Activated CD8-positive, alpha-beta T cell treated with anti-CD3 and anti-CD28 coated beads, Interleukin-2, amount 10 ng/mL, durations not matched to agents 7 days and 5 days (primary cell): ENCODE measurements at regions not wholly inside any gene's neighbourhood (a gene's known extent, or its start where the extent isn't known, plus 50 kb on each side); places are given as distances from the start of the nearest gene placed in this dataset.

Experiments
- ATAC-seq: fragments of 150-1000 bp; cut with Tn5 transposase; one replicate; pipeline ENCODE4 v1.10.0; 2021; ENCODE audit warnings: moderate library complexity
- CTCF ChIA-PET: fragments of 350-600 bp; sonication (Branson Sonifier 250); formaldehyde crosslinking; loops from one replicate; lab custom pipeline; 2021; ENCODE audit warnings: antibody characterized with exemption; lab: Charles Lee
- POLR2A ChIA-PET: fragments of 350-600 bp; sonication (Branson Sonifier 250); formaldehyde crosslinking; loops from one replicate; lab custom pipeline; 2021; ENCODE audit warnings: antibody characterized with exemption; lab: Charles Lee
- DNase-seq: peaks from one replicate; pipeline ENCODE4 v3.0.0-alpha.2; 2020
- H3K27ac Mint-ChIP-seq: one replicate; pipeline ENCODE4 v1.8.0; 2021; ENCODE audit warnings: mild to moderate bottlenecking, mixed read lengths
- H3K27me3 Mint-ChIP-seq: one replicate; pipeline ENCODE4 v1.8.0; 2021; ENCODE audit warnings: low read depth, mixed read lengths
- H3K36me3 Mint-ChIP-seq: one replicate; pipeline ENCODE4 v1.8.0; 2021; ENCODE audit warnings: low read depth, mixed read lengths
- H3K4me1 Mint-ChIP-seq: one replicate; pipeline ENCODE4 v1.8.0; 2021; ENCODE audit warnings: low read depth, mixed read lengths
- H3K4me3 Mint-ChIP-seq: one replicate; pipeline ENCODE4 v1.8.0; 2021; ENCODE audit warnings: mild to moderate bottlenecking, mixed read lengths
- H3K9me3 Mint-ChIP-seq: one replicate; pipeline ENCODE4 v1.8.0; 2022; ENCODE audit warnings: mixed read lengths; ENCODE audit not compliant: insufficient read depth

GRCh38 chr16:77600555-77600954 lies 121.8 kb upstream of the NUDT7 start:
- Mint-ChIP-seq H3K4me3 (no peak overlapping the region), H3K36me3 (no peaks in the 10 kb centered on the region), H3K27me3 (peaks cover 4% of the 10 kb centered on the region), H3K9me3 (no peaks in the 10 kb centered on the region), H3K27ac (no peak overlapping the region), H3K4me1 (no peaks in the 10 kb centered on the region)
- no peak for ATAC-seq
- DNase-seq: no peak
- ChIA-PET CTCF (no interaction called here), POLR2A (no interaction called here)

GRCh38 chr16:77603656-77604055 lies 118.7 kb upstream of the NUDT7 start:
- ChIA-PET CTCF (no interaction called here), POLR2A (no interaction called here)
- Mint-ChIP-seq H3K4me3 (no peak overlapping the region), H3K27me3 (peaks cover 4% of the 10 kb centered on the region), H3K27ac (no peak overlapping the region), H3K9me3 (no peaks in the 10 kb centered on the region), H3K36me3 (no peaks in the 10 kb centered on the region), H3K4me1 (no peaks in the 10 kb centered on the region)
- ATAC-seq (no peak), DNase-seq (no peak)

GRCh38 chr16:77610496-77610895 lies 111.8 kb upstream of the NUDT7 start:
- DNase-seq (no peak), ATAC-seq (no peak)
- Mint-ChIP-seq H3K27me3 (no peaks in the 10 kb centered on the region), H3K4me3 (no peak overlapping the region), H3K27ac (no peak overlapping the region), H3K36me3 (no peaks in the 10 kb centered on the region), H3K4me1 (no peaks in the 10 kb centered on the region), H3K9me3 (no peaks in the 10 kb centered on the region)
- POLR2A ChIA-PET: no interaction called here
- CTCF ChIA-PET: no interaction called here

GRCh38 chr16:77611386-77611785 lies 110.9 kb upstream of the NUDT7 start:
- ChIA-PET POLR2A (no interaction called here), CTCF (no interaction called here)
- no peak overlapping the region for H3K4me3 Mint-ChIP-seq
- ATAC-seq (no peak), DNase-seq (no peak)
- H3K36me3 Mint-ChIP-seq: no peaks in the 10 kb centered on the region
- H3K9me3 Mint-ChIP-seq: no peaks in the 10 kb centered on the region
- no peaks in the 10 kb centered on the region for H3K4me1 Mint-ChIP-seq
- no peak overlapping the region for H3K27ac Mint-ChIP-seq
- H3K27me3 Mint-ChIP-seq: no peaks in the 10 kb centered on the region

- H3K27ac Mint-ChIP-seq: no peak overlapping the region
- no peak for ATAC-seq
- POLR2A ChIA-PET: no interaction called here
Measured at GRCh38 chr16:77612596-77612995, 109.7 kb upstream of the NUDT7 start.

GRCh38 chr16:77613095-77613494 lies 109.2 kb upstream of the NUDT7 start:
- no peak for ATAC-seq
- ChIA-PET CTCF (no interaction called here), POLR2A (no interaction called here)
- Mint-ChIP-seq H3K4me3 (no peak overlapping the region), H3K27me3 (no peaks in the 10 kb centered on the region), H3K4me1 (no peaks in the 10 kb centered on the region), H3K27ac (no peak overlapping the region), H3K9me3 (no peaks in the 10 kb centered on the region), H3K36me3 (no peaks in the 10 kb centered on the region)
- no peak for DNase-seq

More at GRCh38 chr16:77612596-77612995, 109.7 kb upstream of the NUDT7 start:
- H3K9me3 Mint-ChIP-seq: no peaks in the 10 kb centered on the region
- H3K36me3 Mint-ChIP-seq: no peaks in the 10 kb centered on the region
- no peaks in the 10 kb centered on the region for H3K4me1 Mint-ChIP-seq
- H3K27me3 Mint-ChIP-seq: no peaks in the 10 kb centered on the region
- no peak overlapping the region for H3K4me3 Mint-ChIP-seq
- no peak for DNase-seq
- CTCF ChIA-PET: no interaction called here

- no peak for DNase-seq
- no peaks in the 10 kb centered on the region for H3K4me1 Mint-ChIP-seq
- ATAC-seq: no peak
- H3K4me3 Mint-ChIP-seq: no peak overlapping the region
- H3K27me3 Mint-ChIP-seq: no peaks in the 10 kb centered on the region
- CTCF ChIA-PET: no interaction called here
- H3K9me3 Mint-ChIP-seq: no peaks in the 10 kb centered on the region
- no peak overlapping the region for H3K27ac Mint-ChIP-seq
- no peaks in the 10 kb centered on the region for H3K36me3 Mint-ChIP-seq
- POLR2A ChIA-PET: no interaction called here
Measured at GRCh38 chr16:77617553-77617952, 104.8 kb upstream of the NUDT7 start.

GRCh38 chr16:77617996-77618395 lies 104.3 kb upstream of the NUDT7 start:
- H3K27ac Mint-ChIP-seq: no peak overlapping the region
- ChIA-PET POLR2A (no interaction called here), CTCF (no interaction called here)
- no peaks in the 10 kb centered on the region for H3K27me3 Mint-ChIP-seq
- DNase-seq (no peak), ATAC-seq (no peak)
- no peak overlapping the region for H3K4me3 Mint-ChIP-seq
- H3K4me1 Mint-ChIP-seq: no peaks in the 10 kb centered on the region
- no peaks in the 10 kb centered on the region for H3K36me3 Mint-ChIP-seq
- no peaks in the 10 kb centered on the region for H3K9me3 Mint-ChIP-seq

- POLR2A ChIA-PET: no interaction called here
- Mint-ChIP-seq H3K27me3 (no peaks in the 10 kb centered on the region), H3K4me3 (no peak overlapping the region), H3K9me3 (no peaks in the 10 kb centered on the region), H3K27ac (no peak overlapping the region), H3K36me3 (no peaks in the 10 kb centered on the region), H3K4me1 (no peaks in the 10 kb centered on the region)
- DNase-seq (no peak), ATAC-seq (no peak)
- CTCF ChIA-PET: no interaction called here
Measured at GRCh38 chr16:77618951-77619350, 103.4 kb upstream of the NUDT7 start.

- no peak for ATAC-seq
- Mint-ChIP-seq H3K27me3 (no peaks in the 10 kb centered on the region), H3K36me3 (no peaks in the 10 kb centered on the region), H3K27ac (no peak overlapping the region), H3K9me3 (no peaks in the 10 kb centered on the region), H3K4me3 (no peak overlapping the region), H3K4me1 (no peaks in the 10 kb centered on the region)
- DNase-seq: no peak
- CTCF ChIA-PET: no interaction called here
- POLR2A ChIA-PET: no interaction called here
Measured at GRCh38 chr16:77624085-77624484, 98.2 kb upstream of the NUDT7 start.

- CTCF ChIA-PET: no interaction called here
- Mint-ChIP-seq H3K36me3 (no peaks in the 10 kb centered on the region), H3K4me1 (no peaks in the 10 kb centered on the region), H3K27me3 (no peaks in the 10 kb centered on the region), H3K4me3 (no peak overlapping the region), H3K9me3 (no peaks in the 10 kb centered on the region), H3K27ac (no peak overlapping the region)
- ATAC-seq (no peak), DNase-seq (no peak)
- POLR2A ChIA-PET: no interaction called here
Measured at GRCh38 chr16:77636615-77637014, 85.7 kb upstream of the NUDT7 start.

GRCh38 chr16:77637940-77638339 lies 84.4 kb upstream of the NUDT7 start:
- Mint-ChIP-seq H3K4me1 (no peaks in the 10 kb centered on the region), H3K27ac (no peak overlapping the region), H3K36me3 (no peaks in the 10 kb centered on the region), H3K9me3 (no peaks in the 10 kb centered on the region), H3K4me3 (no peak overlapping the region), H3K27me3 (no peaks in the 10 kb centered on the region)
- no peak for ATAC-seq
- ChIA-PET POLR2A (no interaction called here), CTCF (no interaction called here)
- DNase-seq: no peak

- no peak for ATAC-seq
- no peaks in the 10 kb centered on the region for H3K9me3 Mint-ChIP-seq
- no peaks in the 10 kb centered on the region for H3K27me3 Mint-ChIP-seq
- H3K27ac Mint-ChIP-seq: no peak overlapping the region
- H3K4me1 Mint-ChIP-seq: no peaks in the 10 kb centered on the region
- CTCF ChIA-PET: no interaction called here
- DNase-seq: no peak
- POLR2A ChIA-PET: no interaction called here
- H3K4me3 Mint-ChIP-seq: no peak overlapping the region
- no peaks in the 10 kb centered on the region for H3K36me3 Mint-ChIP-seq
Measured at GRCh38 chr16:77643176-77643575, 79.1 kb upstream of the NUDT7 start.
